Activated T-helper 1 cell treated with anti-CD3 and anti-CD28 coated beads, Interleukin-12 subunit alpha, Interleukin-12 subunit beta, Interleukin-2, Interleukin-4 antibody, amounts not matched to agents 30 ng/mL and 10 ng/mL and 1 ng/mL, durations not matched to agents 14 hours and 24 hours and 36 hours (primary cell): ENCODE measurements at regions not wholly inside any gene's neighbourhood (a gene's known extent, or its start where the extent isn't known, plus 50 kb on each side); places are given as distances from the start of the nearest gene placed in this dataset.
"Not testable (repeated sequence)": the region's sequence is repeated elsewhere in the genome, so short reads cannot be mapped to it uniquely, and the experiment has no call there.

Source experiments
- DNase-seq: peaks from one replicate; pipeline ENCODE4 v3.0.0; 2021; ENCODE audit warnings: low spot score
- H3K27ac Mint-ChIP-seq: one replicate; pipeline ENCODE4 v1.8.0; 2021; ENCODE audit warnings: mild to moderate bottlenecking, mixed read lengths
- H3K27me3 Mint-ChIP-seq: one replicate; pipeline ENCODE4 v1.8.0; 2022; ENCODE audit warnings: mild to moderate bottlenecking, moderate library complexity, mixed read lengths; ENCODE audit not compliant: insufficient read depth
- H3K36me3 Mint-ChIP-seq: one replicate; pipeline ENCODE4 v1.8.0; 2021; ENCODE audit warnings: low read depth, mixed read lengths
- H3K4me1 Mint-ChIP-seq: one replicate; pipeline ENCODE4 v1.8.0; 2021; ENCODE audit warnings: low read depth, mixed read lengths
- H3K4me3 Mint-ChIP-seq: one replicate; pipeline ENCODE4 v1.8.0; 2021; ENCODE audit warnings: mild to moderate bottlenecking, moderate library complexity, mixed read lengths
- H3K9me3 Mint-ChIP-seq: one replicate; pipeline ENCODE4 v1.8.0; 2021; ENCODE audit warnings: mixed read lengths
- intact Hi-C: fragments of 100-400 bp; cut with micrococcal nuclease; formaldehyde crosslinking; loops from one replicate; pipeline ENCODE4 v1.15.1; 2024

- intact Hi-C loops, H3K27me3 Mint-ChIP-seq, H3K9me3 Mint-ChIP-seq, H3K27ac Mint-ChIP-seq, H3K4me1 Mint-ChIP-seq, DNase-seq, H3K4me3 Mint-ChIP-seq, H3K36me3 Mint-ChIP-seq: not testable (repeated sequence)
Observed at GRCh38 chr21:9766890-9767591, 754.3 kb upstream of the TPTE start.

DNA sequence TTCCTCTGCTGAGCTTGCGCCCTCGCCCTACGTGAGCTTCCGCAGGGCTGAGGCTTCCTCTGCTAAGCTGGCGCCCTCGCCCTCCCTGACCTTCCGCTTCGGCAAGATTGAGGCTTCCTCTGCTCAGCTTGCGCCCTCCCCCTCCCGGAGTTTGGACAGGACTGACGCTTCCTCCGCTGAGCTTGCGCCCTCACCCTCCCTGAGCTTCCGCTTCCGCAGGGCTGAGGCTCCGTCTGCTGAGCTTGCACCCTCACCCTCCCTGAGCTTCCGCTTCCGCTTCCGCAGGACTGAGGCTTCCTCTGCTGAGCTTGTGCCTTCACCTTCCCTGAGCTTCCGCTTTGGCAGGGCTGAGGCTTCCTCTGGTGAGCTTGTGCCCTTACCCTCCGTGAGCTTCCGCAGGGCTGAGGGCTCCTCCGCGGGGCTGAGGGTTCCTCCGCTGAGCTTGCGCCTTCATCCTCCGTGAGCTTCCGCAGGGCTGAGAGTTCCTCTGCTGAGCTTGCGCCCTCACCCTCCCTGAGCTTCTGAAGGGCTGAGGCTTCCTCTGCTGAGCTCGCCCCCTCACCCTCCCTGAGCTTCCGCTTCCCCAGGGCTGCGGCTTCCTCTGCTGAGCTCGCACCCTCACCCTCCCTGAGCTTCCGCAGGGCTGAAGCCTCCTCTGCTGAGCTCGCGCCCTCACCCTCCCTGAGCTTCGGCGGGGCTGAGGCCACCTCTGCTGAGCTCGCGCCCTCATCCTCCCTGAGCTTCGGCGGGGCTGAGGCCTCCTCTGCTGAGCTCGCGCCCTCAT, 753.6 kb upstream of the TPTE start:
- H3K27ac Mint-ChIP-seq, result no peak overlapping the region
- no peaks in the 10 kb centered on the region for H3K27me3 Mint-ChIP-seq
- no peak overlapping the region for H3K4me3 Mint-ChIP-seq
- H3K4me1 Mint-ChIP-seq, result no peaks in the 10 kb centered on the region
- no peak for DNase-seq
- intact Hi-C loops, result no loop called here
- no peaks in the 10 kb centered on the region for H3K9me3 Mint-ChIP-seq
- H3K36me3 Mint-ChIP-seq, result no peaks in the 10 kb centered on the region

DNA sequence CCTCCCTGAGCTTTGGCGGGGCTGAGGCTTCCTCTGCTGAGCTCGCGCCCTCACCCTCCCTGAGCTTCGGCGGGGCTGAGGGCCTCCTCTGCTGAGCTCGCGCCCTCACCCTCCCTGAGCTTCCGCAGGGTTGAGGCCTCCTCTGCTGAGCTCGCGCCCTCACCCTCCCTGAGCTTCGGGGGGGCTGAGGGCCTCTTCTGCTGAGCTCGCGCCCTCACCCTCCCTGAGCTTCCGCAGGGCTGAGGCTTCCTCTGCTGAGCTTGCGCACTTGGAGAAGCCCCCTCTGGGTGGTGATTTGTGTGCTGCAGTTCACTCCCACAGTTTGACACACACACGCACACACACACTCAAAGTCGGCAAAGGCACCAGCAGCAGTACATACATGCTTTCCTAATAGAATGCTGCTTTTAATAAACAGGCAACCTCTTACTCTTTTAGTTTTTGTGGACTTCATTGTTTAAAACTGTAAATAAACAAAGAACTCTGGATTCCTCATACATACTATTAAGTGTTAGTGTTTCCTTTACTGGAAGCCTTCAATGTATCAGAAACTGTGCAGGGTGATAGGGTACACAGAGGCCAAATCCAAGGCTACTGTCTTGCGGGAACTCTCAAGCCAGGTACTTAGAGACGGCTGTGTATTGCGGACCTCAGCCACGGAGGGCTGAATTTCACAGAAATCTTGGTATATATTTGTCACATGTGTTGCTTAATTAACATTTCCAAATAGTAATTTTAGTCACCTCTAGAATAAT, 752.8 kb upstream of the TPTE start:
- intact Hi-C loops, H3K27ac Mint-ChIP-seq, DNase-seq, H3K4me3 Mint-ChIP-seq, H3K4me1 Mint-ChIP-seq, H3K36me3 Mint-ChIP-seq, H3K27me3 Mint-ChIP-seq, H3K9me3 Mint-ChIP-seq: not testable (repeated sequence)

DNA sequence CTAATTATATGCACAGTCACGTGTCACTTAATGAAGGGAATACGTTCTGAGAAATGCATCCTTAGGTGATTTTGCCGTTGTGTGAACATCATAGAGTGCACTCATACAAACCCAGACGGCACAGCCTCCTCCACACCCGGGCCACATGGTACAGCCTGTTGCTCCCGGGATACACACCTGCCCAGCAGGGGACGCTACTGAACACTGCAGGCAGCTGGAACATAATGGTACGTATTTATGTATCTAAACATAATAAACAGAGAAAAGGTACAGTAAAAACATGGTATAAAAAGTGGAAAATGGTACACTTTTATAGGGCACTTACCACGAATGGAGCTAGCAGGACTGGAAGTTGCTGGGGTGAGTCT, 752.3 kb upstream of the TPTE start:
- H3K4me1 Mint-ChIP-seq, intact Hi-C loops, DNase-seq, H3K27ac Mint-ChIP-seq, H3K9me3 Mint-ChIP-seq, H3K36me3 Mint-ChIP-seq, H3K27me3 Mint-ChIP-seq, H3K4me3 Mint-ChIP-seq: not testable (repeated sequence)

GRCh38 chr21:9769718-9770690, 751.4 kb upstream of the TPTE start:
- H3K36me3 Mint-ChIP-seq, H3K4me1 Mint-ChIP-seq, H3K27me3 Mint-ChIP-seq, H3K4me3 Mint-ChIP-seq, H3K27ac Mint-ChIP-seq, intact Hi-C loops, DNase-seq: not testable (repeated sequence)
- H3K9me3 Mint-ChIP-seq, result peaks cover 13% of the 10 kb centered on the region

GRCh38 chr21:9771466-9772347, 749.7 kb upstream of the TPTE start:
- H3K27me3 Mint-ChIP-seq, DNase-seq, H3K4me3 Mint-ChIP-seq, H3K27ac Mint-ChIP-seq, H3K36me3 Mint-ChIP-seq, H3K4me1 Mint-ChIP-seq, intact Hi-C loops: not testable (repeated sequence)
- peaks cover 27% of the 10 kb centered on the region for H3K9me3 Mint-ChIP-seq

DNA sequence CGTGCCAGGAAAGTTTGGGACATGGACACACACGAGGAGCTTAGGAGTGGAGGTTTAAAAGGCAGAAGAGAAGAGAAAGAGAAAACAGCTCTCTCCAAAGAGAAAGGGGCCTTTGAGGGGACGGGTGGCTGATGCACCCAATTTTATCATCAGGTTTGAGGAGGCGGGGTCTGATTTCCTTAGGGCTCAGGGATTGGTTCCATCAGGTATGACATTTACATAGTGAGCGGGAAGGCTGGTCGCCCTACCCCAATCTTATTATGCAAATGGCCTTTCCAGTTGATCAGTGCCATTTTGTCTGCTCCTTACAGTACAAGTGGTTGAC, 749.1 kb upstream of the TPTE start:
- Mint-ChIP-seq H3K27ac (no peak overlapping the region), H3K4me1 (no peaks in the 10 kb centered on the region), H3K27me3 (no peaks in the 10 kb centered on the region), H3K36me3 (peaks cover 2% of the 10 kb centered on the region), H3K4me3 (no peak overlapping the region), H3K9me3 (peaks cover 31% of the 10 kb centered on the region)
- no peak for DNase-seq
- intact Hi-C loops, result no loop called here

- H3K9me3 Mint-ChIP-seq, result peaks cover 37% of the 10 kb centered on the region
- H3K27me3 Mint-ChIP-seq, intact Hi-C loops, H3K27ac Mint-ChIP-seq, H3K4me1 Mint-ChIP-seq, DNase-seq, H3K36me3 Mint-ChIP-seq, H3K4me3 Mint-ChIP-seq: not testable (repeated sequence)
Observed at GRCh38 chr21:9772877-9773420, 748.4 kb upstream of the TPTE start.

DNA sequence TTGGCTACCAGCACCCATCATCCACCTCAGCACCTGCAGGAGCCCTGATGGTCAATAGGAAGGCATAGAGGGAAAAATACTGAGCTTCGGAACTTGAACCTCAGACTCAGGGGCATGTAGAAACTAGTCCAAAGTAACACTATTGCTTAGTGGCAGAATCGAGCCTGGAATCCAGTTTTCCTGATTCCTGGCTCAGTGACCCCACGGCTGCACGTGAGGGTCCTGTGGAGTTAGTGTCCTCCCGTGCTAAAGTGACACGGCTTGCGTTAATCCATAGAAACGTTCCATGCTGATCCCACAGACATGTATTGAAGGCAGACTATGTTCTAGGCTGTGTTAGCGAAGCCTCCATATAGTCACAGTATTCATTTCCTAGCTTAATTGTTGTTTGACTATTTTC, 747.0 kb upstream of the TPTE start:
- intact Hi-C loops, result no loop called here
- Mint-ChIP-seq H3K27ac (no peak overlapping the region), H3K27me3 (no peaks in the 10 kb centered on the region), H3K4me3 (no peak overlapping the region), H3K9me3 (peaks cover 48% of the 10 kb centered on the region), H3K36me3 (peaks cover 2% of the 10 kb centered on the region), H3K4me1 (no peaks in the 10 kb centered on the region)
- DNase-seq, result no peak

GRCh38 chr21:9774901-9775593, 746.3 kb upstream of the TPTE start:
- H3K9me3 Mint-ChIP-seq, result peaks cover 53% of the 10 kb centered on the region
- H3K36me3 Mint-ChIP-seq, H3K4me3 Mint-ChIP-seq, H3K27me3 Mint-ChIP-seq, DNase-seq, intact Hi-C loops, H3K4me1 Mint-ChIP-seq, H3K27ac Mint-ChIP-seq: not testable (repeated sequence)

DNA sequence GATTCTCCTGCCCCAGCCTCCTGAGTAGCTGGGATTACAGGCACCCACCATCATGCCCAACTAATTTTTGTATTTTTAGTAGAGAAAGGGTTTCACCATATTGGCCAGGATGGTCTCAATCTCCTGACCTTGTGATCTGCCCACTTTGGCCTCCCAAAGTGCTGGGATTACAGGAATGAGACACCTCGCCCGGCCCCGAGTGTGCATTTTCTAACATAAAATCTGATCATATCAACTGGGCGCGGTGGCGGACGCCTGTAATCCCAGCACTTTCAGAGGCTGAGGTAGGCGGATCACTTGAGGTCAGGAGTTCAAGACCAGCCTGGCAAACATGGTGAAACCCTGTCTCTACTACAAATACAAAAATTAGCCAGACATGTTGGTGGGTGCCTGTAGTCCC, 745.5 kb upstream of the TPTE start:
- H3K36me3 Mint-ChIP-seq, H3K27ac Mint-ChIP-seq, H3K4me3 Mint-ChIP-seq, intact Hi-C loops, H3K4me1 Mint-ChIP-seq, DNase-seq, H3K27me3 Mint-ChIP-seq: not testable (repeated sequence)
- peaks cover 61% of the 10 kb centered on the region for H3K9me3 Mint-ChIP-seq
